ENCODE measurements at regions not wholly inside any gene's neighbourhood (a gene's known extent, or its start where the extent isn't known, plus 50 kb on each side); places are given as distances from the start of the nearest gene placed in this dataset.

- TF ChIP-seq TSHZ2 (CRISPR knock-in tag; IDR thresholded peaks at IDR 0.05) (no peak), RARB (CRISPR knock-in tag; IDR thresholded peaks at IDR 0.05) (no peak), PPARA (CRISPR knock-in tag; IDR thresholded peaks at IDR 0.05; ENCODE audit: borderline replicate concordance) (no peak), ZNF8 (CRISPR knock-in tag; IDR thresholded peaks at IDR 0.05) (no peak), GLIS3 (CRISPR knock-in tag; IDR thresholded peaks at IDR 0.05) (no peak), CSDC2 (CRISPR knock-in tag; IDR thresholded peaks at IDR 0.05) (no peak), CREB5 (CRISPR knock-in tag; IDR thresholded peaks at IDR 0.05; ENCODE audit: low read depth) (no peak), ARNTL (CRISPR knock-in tag; IDR thresholded peaks at IDR 0.05; ENCODE audit: borderline replicate concordance, low read depth) (no peak), PATZ1 (CRISPR knock-in tag; IDR thresholded peaks at IDR 0.05; ENCODE audit: borderline replicate concordance) (no peak), ZNF70 (CRISPR knock-in tag; IDR thresholded peaks at IDR 0.05) (no peak), OSR1 (CRISPR knock-in tag; IDR thresholded peaks at IDR 0.05) (no peak), ZNF565 (CRISPR knock-in tag; conservative IDR thresholded peaks at IDR 0.05; ENCODE audit: low read depth) (no peak)
- TF ChIP-seq, protein P1, sequence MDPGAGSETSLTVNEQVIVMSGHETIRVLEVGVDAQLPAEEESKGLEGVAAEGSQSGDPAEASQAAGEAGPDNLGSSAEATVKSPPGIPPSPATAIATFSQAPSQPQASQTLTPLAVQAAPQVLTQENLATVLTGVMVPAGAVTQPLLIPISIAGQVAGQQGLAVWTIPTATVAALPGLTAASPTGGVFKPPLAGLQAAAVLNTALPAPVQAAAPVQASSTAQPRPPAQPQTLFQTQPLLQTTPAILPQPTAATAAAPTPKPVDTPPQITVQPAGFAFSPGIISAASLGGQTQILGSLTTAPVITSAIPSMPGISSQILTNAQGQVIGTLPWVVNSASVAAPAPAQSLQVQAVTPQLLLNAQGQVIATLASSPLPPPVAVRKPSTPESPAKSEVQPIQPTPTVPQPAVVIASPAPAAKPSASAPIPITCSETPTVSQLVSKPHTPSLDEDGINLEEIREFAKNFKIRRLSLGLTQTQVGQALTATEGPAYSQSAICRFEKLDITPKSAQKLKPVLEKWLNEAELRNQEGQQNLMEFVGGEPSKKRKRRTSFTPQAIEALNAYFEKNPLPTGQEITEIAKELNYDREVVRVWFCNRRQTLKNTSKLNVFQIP (CRISPR knock-in tag; IDR thresholded peaks at IDR 0.05; ENCODE audit: borderline replicate concordance, low read depth), result no peak
These were observed 80.4 kb downstream of the HSPH1 start for GRCh38 chr13:31081316-31081715.
